ENCODE measurements at regions not wholly inside any gene's neighbourhood (a gene's known extent, or its start where the extent isn't known, plus 50 kb on each side); places are given as distances from the start of the nearest gene placed in this dataset.

DNA sequence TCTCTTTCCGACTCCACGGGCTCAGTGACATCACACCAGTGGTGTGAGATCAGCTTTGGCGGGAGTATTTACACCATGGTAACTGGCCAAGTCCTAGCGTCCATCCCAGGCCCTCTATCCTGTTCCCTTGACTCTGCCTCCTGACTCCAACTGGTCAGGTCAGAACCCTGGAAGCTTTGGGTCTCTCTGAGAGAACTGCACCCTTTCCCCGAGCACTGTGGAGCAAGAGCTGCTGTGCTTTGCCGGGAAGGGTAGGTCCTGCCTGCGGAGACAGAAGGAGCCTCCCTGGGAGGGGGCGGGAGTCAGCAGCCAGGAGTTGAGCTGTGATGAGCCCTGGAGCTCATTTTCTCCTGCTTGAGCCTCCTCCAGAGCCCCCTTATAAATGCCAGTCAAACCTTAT, 212.1 kb upstream of the TNRC6C start:
- TF ChIP-seq, protein P1, sequence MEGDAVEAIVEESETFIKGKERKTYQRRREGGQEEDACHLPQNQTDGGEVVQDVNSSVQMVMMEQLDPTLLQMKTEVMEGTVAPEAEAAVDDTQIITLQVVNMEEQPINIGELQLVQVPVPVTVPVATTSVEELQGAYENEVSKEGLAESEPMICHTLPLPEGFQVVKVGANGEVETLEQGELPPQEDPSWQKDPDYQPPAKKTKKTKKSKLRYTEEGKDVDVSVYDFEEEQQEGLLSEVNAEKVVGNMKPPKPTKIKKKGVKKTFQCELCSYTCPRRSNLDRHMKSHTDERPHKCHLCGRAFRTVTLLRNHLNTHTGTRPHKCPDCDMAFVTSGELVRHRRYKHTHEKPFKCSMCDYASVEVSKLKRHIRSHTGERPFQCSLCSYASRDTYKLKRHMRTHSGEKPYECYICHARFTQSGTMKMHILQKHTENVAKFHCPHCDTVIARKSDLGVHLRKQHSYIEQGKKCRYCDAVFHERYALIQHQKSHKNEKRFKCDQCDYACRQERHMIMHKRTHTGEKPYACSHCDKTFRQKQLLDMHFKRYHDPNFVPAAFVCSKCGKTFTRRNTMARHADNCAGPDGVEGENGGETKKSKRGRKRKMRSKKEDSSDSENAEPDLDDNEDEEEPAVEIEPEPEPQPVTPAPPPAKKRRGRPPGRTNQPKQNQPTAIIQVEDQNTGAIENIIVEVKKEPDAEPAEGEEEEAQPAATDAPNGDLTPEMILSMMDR (IDR thresholded peaks at IDR 0.05), result no peak
- no peak for TF ChIP-seq EP300 (IDR thresholded peaks at IDR 0.05; ENCODE audit: low read depth)

Data from transverse colon (tissue), 3 donors.